A673 (cell line): ENCODE measurements at regions not wholly inside any gene's neighbourhood (a gene's known extent, or its start where the extent isn't known, plus 50 kb on each side); places are given as distances from the start of the nearest gene placed in this dataset.

Source experiments
- EZH2 ChIP-seq: fragments of 200-600 bp; sonication (generic); IDR thresholded peaks from 2 replicates; pipeline ENCODE4 v1.6.1; 2017; ENCODE audit warnings: borderline replicate concordance, low read depth, mild to moderate bottlenecking, mixed read lengths, antibody characterized with exemption, low read length; ENCODE audit not compliant: poor library complexity, severe bottlenecking
- TF ChIP-seq, protein P1 (sequence below): fragments of 300-800, 200-600 bp; sonication (generic); conservative IDR thresholded peaks from 2 replicates; pipeline ENCODE4 v1.5.1; 2017; ENCODE audit warnings: low read depth, mild to moderate bottlenecking, antibody characterized with exemption, low read length, moderate library complexity, mixed read lengths

DNA sequence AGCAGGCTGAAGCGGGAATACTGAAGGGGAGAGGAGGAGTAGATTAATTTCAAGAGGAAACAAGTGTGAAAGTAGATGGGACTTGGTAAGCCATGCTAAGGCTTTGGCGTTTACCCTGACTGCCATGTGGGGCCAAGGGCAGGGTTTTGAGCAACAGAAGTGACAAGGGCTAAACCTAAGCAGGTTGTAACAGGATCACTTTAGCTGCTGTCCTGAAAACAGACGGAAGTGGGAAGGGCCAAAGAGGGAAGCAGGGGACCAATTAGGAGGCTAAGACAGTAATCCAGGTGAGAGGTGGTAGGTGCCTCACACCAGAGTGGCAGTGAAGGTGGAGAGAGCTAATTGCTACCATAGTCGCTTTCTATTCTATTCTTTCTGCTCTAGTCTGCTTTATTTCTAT is 166.5 kb downstream of the PJA1 start:
- TF ChIP-seq, protein P1, sequence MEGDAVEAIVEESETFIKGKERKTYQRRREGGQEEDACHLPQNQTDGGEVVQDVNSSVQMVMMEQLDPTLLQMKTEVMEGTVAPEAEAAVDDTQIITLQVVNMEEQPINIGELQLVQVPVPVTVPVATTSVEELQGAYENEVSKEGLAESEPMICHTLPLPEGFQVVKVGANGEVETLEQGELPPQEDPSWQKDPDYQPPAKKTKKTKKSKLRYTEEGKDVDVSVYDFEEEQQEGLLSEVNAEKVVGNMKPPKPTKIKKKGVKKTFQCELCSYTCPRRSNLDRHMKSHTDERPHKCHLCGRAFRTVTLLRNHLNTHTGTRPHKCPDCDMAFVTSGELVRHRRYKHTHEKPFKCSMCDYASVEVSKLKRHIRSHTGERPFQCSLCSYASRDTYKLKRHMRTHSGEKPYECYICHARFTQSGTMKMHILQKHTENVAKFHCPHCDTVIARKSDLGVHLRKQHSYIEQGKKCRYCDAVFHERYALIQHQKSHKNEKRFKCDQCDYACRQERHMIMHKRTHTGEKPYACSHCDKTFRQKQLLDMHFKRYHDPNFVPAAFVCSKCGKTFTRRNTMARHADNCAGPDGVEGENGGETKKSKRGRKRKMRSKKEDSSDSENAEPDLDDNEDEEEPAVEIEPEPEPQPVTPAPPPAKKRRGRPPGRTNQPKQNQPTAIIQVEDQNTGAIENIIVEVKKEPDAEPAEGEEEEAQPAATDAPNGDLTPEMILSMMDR = no peak
- no peak for TF ChIP-seq EZH2
